Motor neuron (in vitro differentiated cells): ENCODE measurements at regions not wholly inside any gene's neighbourhood (a gene's known extent, or its start where the extent isn't known, plus 50 kb on each side); places are given as distances from the start of the nearest gene placed in this dataset.
"Not testable (repeated sequence)": the region's sequence is repeated elsewhere in the genome, so short reads cannot be mapped to it uniquely, and the experiment has no call there.

ENCODE experiments used
- ATAC-seq, 8 experiments: fragments of 200-7000 bp; cut with Tn5 transposase; replicated peaks in 6 of 8; 2 replicates each; pipeline ENCODE4 v1.8.0; 2021; ENCODE audit warnings: mild to moderate bottlenecking in 8 of 8, moderate library complexity in 8 of 8
- H3K27ac ChIP-seq, 2 donors: fragments of 250-450 bp; sonication (Bioruptor Pico); 2 replicates each; pipeline ENCODE4 v1.9.0; 2021; ENCODE audit warnings: antibody characterized with exemption in 2 of 2, mild to moderate bottlenecking in 2 of 2, moderate library complexity in 1 of 2
- H3K4me1 ChIP-seq, 2 donors: fragments of 250-450 bp; sonication (Bioruptor Pico); replicated peaks in 1 of 2; 2 replicates each; pipeline ENCODE4 v1.6.1; 2021; ENCODE audit warnings: antibody characterized with exemption in 2 of 2, mild to moderate bottlenecking in 2 of 2, moderate library complexity in 1 of 2
- H3K4me3 ChIP-seq, 5 donors: fragments of 250-450 bp; sonication (Bioruptor Pico); 2 replicates each; pipeline ENCODE4 v1.9.0; 2021; ENCODE audit warnings: antibody characterized with exemption in 5 of 5, mild to moderate bottlenecking in 5 of 5, moderate library complexity in 4 of 5
- WGBS, 10 experiments: fragments of 450-650 bp; shearing (Covaris generic); methylation state at CpG; one replicate each; pipeline ENCODE4 v1.0.0; 2022; 5-methylcytosine and 5-hydroxymethylcytosine counted together
- in situ Hi-C, 9 experiments: fragments of 400-800 bp; cut with MboI; loops; one replicate each; pipeline ENCODE4 v1.15.0; 2021; ENCODE audit warnings: low sequenced_read_pairs in 9 of 9, low pct_unique_long_range_greater_than_20kb in 2 of 9; ENCODE audit not compliant: unreplicated experiment in 9 of 9

GRCh38 chr14:105720852-105721601 lies 194.6 kb downstream of the TMEM121 start:
- H3K4me3 ChIP-seq, H3K4me1 ChIP-seq, in situ Hi-C loops, H3K27ac ChIP-seq, ATAC-seq: not testable (repeated sequence)
- WGBS, 10 experiments: no CpG with 5 or more reads among the region's 23 CpGs

GRCh38 chr14:105721602-105721970 lies 195.2 kb downstream of the TMEM121 start:
- ATAC-seq, H3K4me1 ChIP-seq, H3K27ac ChIP-seq, in situ Hi-C loops, H3K4me3 ChIP-seq: not testable (repeated sequence)
- no CpG with 5 or more reads among the region's 17 CpGs for WGBS, 10 experiments

- H3K27ac ChIP-seq, H3K4me1 ChIP-seq, in situ Hi-C loops, H3K4me3 ChIP-seq: not testable (repeated sequence)
- WGBS, 10 experiments: no CpG with 5 or more reads among the region's 40 CpGs
- peak in 1 of 8 experiments; percentile 34 for ATAC-seq
Observed at GRCh38 chr14:105721996-105722709, 195.8 kb downstream of the TMEM121 start.

GRCh38 chr14:105723271-105723670 lies 196.9 kb downstream of the TMEM121 start:
- in situ Hi-C loops, ATAC-seq: not testable (repeated sequence)

DNA sequence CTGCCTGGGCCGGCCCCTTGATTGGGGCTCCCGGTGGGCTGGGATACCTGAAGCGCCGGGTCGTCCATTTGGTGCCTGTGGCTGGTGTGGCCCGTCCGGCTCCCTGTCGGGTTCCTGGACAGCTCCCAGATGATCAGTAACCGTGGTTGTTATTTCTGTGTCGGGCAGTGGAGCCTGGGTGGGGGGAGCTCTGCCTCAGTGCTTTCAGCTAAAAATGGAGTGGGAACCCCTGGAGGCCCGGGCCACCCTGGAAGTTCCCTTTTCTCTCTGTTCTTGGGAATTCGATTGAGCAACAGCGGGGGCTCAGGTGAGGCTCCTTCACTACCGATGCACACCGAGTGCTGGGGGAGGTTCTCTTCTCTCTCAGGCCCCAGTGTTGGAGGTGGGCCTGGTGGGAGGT lies 197.4 kb downstream of the TMEM121 start:
- WGBS, 10 experiments: 17 to 60% (median 26%) methylated on average over 4 to 10 of the region's 15 CpGs; no CpG with 5 or more reads in 5 of the 10 experiments
- H3K27ac ChIP-seq, H3K4me1 ChIP-seq, in situ Hi-C loops, H3K4me3 ChIP-seq, ATAC-seq: not testable (repeated sequence)

More at GRCh38 chr14:105723271-105723670, 196.9 kb downstream of the TMEM121 start:
- not testable (repeated sequence) for H3K4me1 ChIP-seq, H3K27ac ChIP-seq, H3K4me3 ChIP-seq
- WGBS, 10 experiments: 72% methylated on average over 2 of the region's 8 CpGs; no CpG with 5 or more reads in 9 of the 10 experiments

DNA sequence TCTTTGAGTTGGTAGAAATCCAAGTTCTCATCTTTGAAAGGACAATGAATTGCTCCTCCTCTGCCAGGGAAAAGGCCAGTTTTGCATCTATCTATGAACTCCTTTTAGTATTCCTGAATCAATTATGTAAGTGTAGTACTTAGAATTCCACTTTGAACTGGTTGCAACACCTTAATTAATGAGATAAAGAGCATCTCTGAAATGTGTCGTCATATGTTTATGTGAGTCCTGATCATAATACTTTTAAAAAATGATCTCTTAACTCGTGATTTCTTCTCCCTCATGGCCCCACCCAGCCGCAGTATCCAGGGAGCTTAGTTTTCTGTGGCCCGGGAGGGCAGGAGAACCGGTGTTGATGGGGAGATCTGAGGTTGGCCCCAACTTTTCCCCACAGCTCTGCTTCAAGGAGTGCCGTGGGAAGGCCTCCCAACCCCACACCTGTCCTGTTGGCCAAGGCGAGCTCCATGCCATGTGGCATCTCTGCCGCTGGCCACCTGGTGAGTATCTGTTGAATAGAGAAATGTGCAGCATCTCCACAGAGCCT lies 203.5 kb downstream of the TMEM121 start:
- H3K4me3 ChIP-seq, in situ Hi-C loops, H3K27ac ChIP-seq, H3K4me1 ChIP-seq: not testable (repeated sequence)
- WGBS, 10 experiments: 0 to 80% (median 18%) methylated on average over 1 to 5 of the region's 8 CpGs; no CpG with 5 or more reads in 3 of the 10 experiments
- peak in 2 of 8 experiments; percentile 64 to 89 for ATAC-seq

- H3K27ac ChIP-seq, in situ Hi-C loops, ATAC-seq, H3K4me3 ChIP-seq, H3K4me1 ChIP-seq: not testable (repeated sequence)
- WGBS, 10 experiments: 15 to 59% (median 34%) methylated on average over 2 to 7 of the region's 7 CpGs; no CpG with 5 or more reads in 3 of the 10 experiments
Observed at GRCh38 chr14:105730731-105731130, 204.3 kb downstream of the TMEM121 start.

- ATAC-seq, H3K4me3 ChIP-seq, H3K27ac ChIP-seq, in situ Hi-C loops, H3K4me1 ChIP-seq: not testable (repeated sequence)
- WGBS, 10 experiments: 0 to 66% (median 40%) methylated on average over 2 to 7 of the region's 31 CpGs; no CpG with 5 or more reads in 5 of the 10 experiments
Observed at GRCh38 chr14:105731221-105731985, 205.0 kb downstream of the TMEM121 start.

DNA sequence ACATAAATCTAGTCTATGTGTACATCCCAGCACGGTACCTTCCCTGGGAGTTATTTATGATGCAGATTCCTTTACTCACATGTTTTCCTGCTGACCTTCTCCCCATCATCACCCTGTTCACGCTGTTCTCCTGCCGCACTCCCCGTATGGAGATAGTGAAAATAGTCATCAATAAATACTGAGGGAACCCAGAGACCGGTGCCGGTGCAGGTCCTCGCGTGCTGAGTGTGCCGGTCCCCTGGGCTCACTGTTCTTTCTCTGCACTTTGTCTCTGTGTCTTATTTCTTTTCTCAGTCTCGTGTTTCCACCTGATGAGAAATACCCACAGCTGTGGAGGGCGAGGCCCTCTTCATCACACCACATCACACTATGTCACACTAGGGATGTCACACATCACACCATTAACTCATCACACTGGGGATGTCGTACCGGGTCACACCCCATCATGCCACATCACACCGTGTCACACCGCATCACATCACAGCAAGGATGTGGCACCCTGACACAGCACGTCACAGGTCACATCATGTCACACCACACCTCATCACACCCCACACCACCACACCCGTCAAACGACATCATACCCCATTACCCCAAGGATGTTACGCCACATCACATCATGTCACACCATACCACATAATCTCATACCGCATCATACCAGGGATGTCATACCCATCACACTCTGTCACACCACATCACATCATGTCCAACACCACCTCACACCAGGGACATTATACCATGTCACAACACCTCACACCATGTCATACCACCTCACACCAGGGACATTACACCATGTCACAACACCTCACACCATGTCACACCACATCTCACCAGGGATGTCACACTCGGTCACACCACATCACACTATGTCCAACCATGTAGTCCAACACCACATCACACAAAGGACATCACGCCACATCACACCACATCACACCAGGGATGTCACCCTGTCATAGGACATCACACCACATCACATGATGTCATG lies 207.0 kb downstream of the TMEM121 start:
- H3K4me3 ChIP-seq: no peak overlapping the region
- in situ Hi-C loops: no loop called here
- no peak overlapping the region for H3K27ac ChIP-seq
- WGBS, 10 experiments: 33 to 87% (median 54%) methylated on average over 2 to 19 of the region's 22 CpGs; no CpG with 5 or more reads in 1 of the 10 experiments
- H3K4me1 ChIP-seq: no peaks in the 10 kb centered on the region
- peak in 1 of 8 experiments; percentile 7 for ATAC-seq

DNA sequence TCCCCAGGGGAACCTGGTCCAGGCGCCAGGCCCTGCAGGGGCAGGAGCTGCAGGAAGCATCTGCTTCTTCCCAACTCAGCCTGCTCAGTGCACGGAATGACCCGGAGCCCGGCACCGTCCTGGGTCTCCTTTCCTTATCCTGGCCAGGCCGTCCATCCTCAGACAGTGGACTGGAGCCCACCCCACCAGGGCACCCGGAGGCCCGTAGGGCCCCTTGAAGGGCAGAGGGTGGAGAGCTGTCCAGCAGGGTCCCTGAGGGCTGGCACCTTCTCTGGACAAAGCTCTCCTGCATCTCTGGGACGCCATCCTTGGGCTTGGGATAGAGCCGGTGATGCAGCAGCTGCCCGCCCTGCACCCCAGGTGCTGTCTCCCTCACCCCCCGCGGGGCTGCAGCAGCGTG lies 207.9 kb downstream of the TMEM121 start:
- in situ Hi-C loops, H3K4me1 ChIP-seq: not testable (repeated sequence)
- no CpG with 5 or more reads among the region's 14 CpGs for WGBS, 10 experiments

DNA sequence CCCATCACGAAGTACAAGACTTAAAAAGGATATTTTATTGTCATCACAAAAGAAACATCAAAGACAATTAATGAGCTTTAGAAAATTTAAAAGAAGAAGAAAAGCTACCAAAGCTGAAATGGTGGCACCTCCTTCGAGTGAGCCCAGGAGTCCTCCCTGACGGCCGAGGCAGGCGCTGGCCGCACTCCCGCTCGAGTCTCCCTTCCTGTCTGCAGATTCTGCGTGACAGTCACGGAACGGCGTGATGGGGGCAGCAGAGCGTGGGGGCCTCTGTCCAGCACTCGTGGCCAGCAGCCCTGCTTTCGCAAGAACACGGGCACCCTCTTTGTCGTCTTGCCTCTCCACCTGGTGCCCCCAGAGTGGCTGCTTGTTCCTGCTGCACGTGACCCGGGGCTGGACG lies 209.9 kb downstream of the TMEM121 start:
- no CpG with 5 or more reads among the region's 20 CpGs for WGBS, 10 experiments
- H3K4me3 ChIP-seq, H3K4me1 ChIP-seq, ATAC-seq, in situ Hi-C loops, H3K27ac ChIP-seq: not testable (repeated sequence)

More for the DNA sequence above, 207.9 kb downstream of the TMEM121 start:
- not testable (repeated sequence) for H3K4me3 ChIP-seq, ATAC-seq, H3K27ac ChIP-seq
